AG04449 (cell line): ENCODE measurements at regions not wholly inside any gene's neighbourhood (a gene's known extent, or its start where the extent isn't known, plus 50 kb on each side); places are given as distances from the start of the nearest gene placed in this dataset.

Experiments used
- CTCF ChIA-PET: fragments of 350-600 bp; formaldehyde crosslinking; extraction: SDS; loops from one replicate; lab custom pipeline; 2021; ENCODE audit warnings: antibody characterized with exemption; lab: Yijun Ruan, JAX
- POLR2A ChIA-PET: fragments of 400-600, 350-600 bp; formaldehyde crosslinking; extraction: SDS; loops from one replicate; lab custom pipeline; 2020; ENCODE audit warnings: antibody characterized with exemption, inconsistent platforms; lab: Yijun Ruan, JAX
- DNase-seq: peaks from one replicate; pipeline ENCODE4 v3.0.0-alpha.2; 2010; ENCODE audit warnings: low read depth, low spot score
- H3K4me3 ChIP-seq: 2 replicates; pipeline ENCODE4 v1.5.1; 2011; ENCODE audit warnings: low read depth, mild to moderate bottlenecking, control low read depth, low read length
- CTCF ChIP-seq: IDR thresholded peaks from one replicate; pipeline ENCODE4 v1.5.1; 2011; ENCODE audit warnings: mild to moderate bottlenecking, moderate library complexity, low read length, control low read depth, inconsistent platforms; ENCODE audit not compliant: insufficient read depth; ENCODE audit errors: missing control alignments

GRCh38 chr13:89343165-89343564 is 1672.0 kb downstream of the SLITRK5 start:
- ChIA-PET POLR2A (no interaction called here), CTCF (no interaction called here)
- H3K4me3 ChIP-seq = no peak overlapping the region
- TF ChIP-seq CTCF = no peak
- DNase-seq = no peak

GRCh38 chr13:89352384-89352783 is 1681.2 kb downstream of the SLITRK5 start:
- no peak overlapping the region for H3K4me3 ChIP-seq
- ChIA-PET POLR2A (no interaction called here), CTCF (no interaction called here)
- no peak for DNase-seq
- no peak for TF ChIP-seq CTCF

- POLR2A ChIA-PET = no interaction called here
- H3K4me3 ChIP-seq = no peak overlapping the region
- no peak for TF ChIP-seq CTCF
- no peak for DNase-seq
- CTCF ChIA-PET = no interaction called here
Measured at GRCh38 chr13:89361909-89362308, 1690.7 kb downstream of the SLITRK5 start.

- H3K4me3 ChIP-seq = no peak overlapping the region
- CTCF ChIA-PET = no interaction called here
- POLR2A ChIA-PET = no interaction called here
- TF ChIP-seq CTCF = no peak
- DNase-seq = no peak
Measured at GRCh38 chr13:89363144-89363543, 1692.0 kb downstream of the SLITRK5 start.

GRCh38 chr13:89372193-89372592 is 1701.0 kb downstream of the SLITRK5 start:
- no peak for DNase-seq
- no peak for TF ChIP-seq CTCF
- CTCF ChIA-PET = no interaction called here
- H3K4me3 ChIP-seq = no peak overlapping the region
- POLR2A ChIA-PET = no interaction called here

- ChIA-PET POLR2A (no interaction called here), CTCF (no interaction called here)
- TF ChIP-seq CTCF = no peak
- no peak overlapping the region for H3K4me3 ChIP-seq
- no peak for DNase-seq
Measured at GRCh38 chr13:89375839-89376238, 1704.7 kb downstream of the SLITRK5 start.
